ENCODE measurements at regions not wholly inside any gene's neighbourhood (a gene's known extent, or its start where the extent isn't known, plus 50 kb on each side); places are given as distances from the start of the nearest gene placed in this dataset.

DNA sequence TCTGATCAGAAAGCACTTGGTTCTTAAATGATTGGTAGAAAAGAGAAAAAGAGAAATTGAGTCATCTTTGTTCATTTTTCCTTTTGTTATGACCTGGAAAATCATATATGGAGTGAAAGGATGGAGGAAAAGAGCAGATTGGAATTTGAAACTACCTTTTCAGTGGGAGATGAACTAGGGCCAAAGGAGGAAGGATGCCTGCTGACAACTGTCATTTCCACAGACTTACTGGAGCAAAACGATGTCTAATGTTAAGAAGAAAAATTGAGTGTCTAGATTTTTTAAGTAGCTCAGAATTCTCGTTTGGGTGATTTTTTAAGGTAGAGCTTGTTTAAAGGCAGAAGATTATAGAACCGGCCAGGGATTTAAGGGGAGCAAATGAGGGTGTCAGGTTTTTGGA is 144.6 kb upstream of the KCNIP4 start:
- Histone ChIP-seq H3K27me3 (ENCODE audit: control insufficient read depth, low read length) (no peaks in the 10 kb centered on the region), H3K4me1 (ENCODE audit: control insufficient read depth, low read length) (no peaks in the 10 kb centered on the region), H3F3A (ENCODE audit: control insufficient read depth, insufficient read depth) (no peaks in the 10 kb centered on the region), H4K20me1 (ENCODE audit: control insufficient read depth, insufficient read depth, low read depth, low read length) (no peaks in the 10 kb centered on the region), H3K4me3 (ENCODE audit: low read length) (no peak overlapping the region), H3K9me3 (ENCODE audit: control insufficient read depth, insufficient read depth, low read length) (no peaks in the 10 kb centered on the region), H3K27ac (ENCODE audit: low read depth, low read length) (no peak overlapping the region), H3K36me3 (ENCODE audit: control insufficient read depth, low read length) (no peaks in the 10 kb centered on the region), H3K9me2 (replicated peaks; ENCODE audit: control insufficient read depth, low read length) (no peaks in the 10 kb centered on the region), H3K4me2 (ENCODE audit: low read length) (no peak overlapping the region), H3K79me2 (ENCODE audit: control insufficient read depth, low read length) (no peaks in the 10 kb centered on the region)
- TF ChIP-seq, protein P1, sequence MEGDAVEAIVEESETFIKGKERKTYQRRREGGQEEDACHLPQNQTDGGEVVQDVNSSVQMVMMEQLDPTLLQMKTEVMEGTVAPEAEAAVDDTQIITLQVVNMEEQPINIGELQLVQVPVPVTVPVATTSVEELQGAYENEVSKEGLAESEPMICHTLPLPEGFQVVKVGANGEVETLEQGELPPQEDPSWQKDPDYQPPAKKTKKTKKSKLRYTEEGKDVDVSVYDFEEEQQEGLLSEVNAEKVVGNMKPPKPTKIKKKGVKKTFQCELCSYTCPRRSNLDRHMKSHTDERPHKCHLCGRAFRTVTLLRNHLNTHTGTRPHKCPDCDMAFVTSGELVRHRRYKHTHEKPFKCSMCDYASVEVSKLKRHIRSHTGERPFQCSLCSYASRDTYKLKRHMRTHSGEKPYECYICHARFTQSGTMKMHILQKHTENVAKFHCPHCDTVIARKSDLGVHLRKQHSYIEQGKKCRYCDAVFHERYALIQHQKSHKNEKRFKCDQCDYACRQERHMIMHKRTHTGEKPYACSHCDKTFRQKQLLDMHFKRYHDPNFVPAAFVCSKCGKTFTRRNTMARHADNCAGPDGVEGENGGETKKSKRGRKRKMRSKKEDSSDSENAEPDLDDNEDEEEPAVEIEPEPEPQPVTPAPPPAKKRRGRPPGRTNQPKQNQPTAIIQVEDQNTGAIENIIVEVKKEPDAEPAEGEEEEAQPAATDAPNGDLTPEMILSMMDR (IDR thresholded peaks at IDR 0.05; ENCODE audit: low read depth, low read length, poor library complexity, severe bottlenecking) = no peak

DNA sequence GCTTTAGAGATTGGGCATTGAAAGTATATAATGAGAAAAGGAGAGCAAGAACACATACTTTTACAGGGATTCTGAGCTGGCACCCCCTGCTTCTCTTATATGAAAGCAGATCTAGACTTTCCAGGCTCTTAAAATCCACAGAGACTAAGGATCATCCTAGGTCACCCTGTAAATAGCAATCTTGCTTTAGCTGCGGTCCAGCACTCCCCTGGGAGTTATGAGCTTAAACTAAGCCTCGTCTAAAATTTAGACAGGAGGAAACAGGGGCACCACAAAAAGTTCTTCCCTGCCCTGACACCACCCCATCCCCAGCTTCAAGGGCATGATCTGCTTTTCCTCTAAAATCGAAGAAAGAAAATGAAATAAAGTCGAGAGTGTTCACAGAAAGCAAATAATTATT is 143.3 kb upstream of the KCNIP4 start:
- no peaks in the 10 kb centered on the region for H4K20me1 ChIP-seq (ENCODE audit: control insufficient read depth, insufficient read depth, low read depth, low read length)
- H3K27me3 ChIP-seq (ENCODE audit: control insufficient read depth, low read length) = no peaks in the 10 kb centered on the region
- no peak overlapping the region for H3K4me2 ChIP-seq (ENCODE audit: low read length)
- no peaks in the 10 kb centered on the region for H3F3A ChIP-seq (ENCODE audit: control insufficient read depth, insufficient read depth)
- H3K9me2 ChIP-seq (replicated peaks; ENCODE audit: control insufficient read depth, low read length) = no peaks in the 10 kb centered on the region
- no peak overlapping the region for H3K27ac ChIP-seq (ENCODE audit: low read depth, low read length)
- no peak for TF ChIP-seq EZH2phosphoT487 (IDR thresholded peaks at IDR 0.05; ENCODE audit: borderline replicate concordance, low read length)
- TF ChIP-seq, protein P1 (IDR thresholded peaks at IDR 0.05; ENCODE audit: low read depth, low read length, poor library complexity, severe bottlenecking) = no peak
- no peaks in the 10 kb centered on the region for H3K4me1 ChIP-seq (ENCODE audit: control insufficient read depth, low read length)
- no peaks in the 10 kb centered on the region for H3K9me3 ChIP-seq (ENCODE audit: control insufficient read depth, insufficient read depth, low read length)
- no peaks in the 10 kb centered on the region for H3K36me3 ChIP-seq (ENCODE audit: control insufficient read depth, low read length)
- no peaks in the 10 kb centered on the region for H3K79me2 ChIP-seq (ENCODE audit: control insufficient read depth, low read length)
- no peak overlapping the region for H3K4me3 ChIP-seq (ENCODE audit: low read length)

DNA sequence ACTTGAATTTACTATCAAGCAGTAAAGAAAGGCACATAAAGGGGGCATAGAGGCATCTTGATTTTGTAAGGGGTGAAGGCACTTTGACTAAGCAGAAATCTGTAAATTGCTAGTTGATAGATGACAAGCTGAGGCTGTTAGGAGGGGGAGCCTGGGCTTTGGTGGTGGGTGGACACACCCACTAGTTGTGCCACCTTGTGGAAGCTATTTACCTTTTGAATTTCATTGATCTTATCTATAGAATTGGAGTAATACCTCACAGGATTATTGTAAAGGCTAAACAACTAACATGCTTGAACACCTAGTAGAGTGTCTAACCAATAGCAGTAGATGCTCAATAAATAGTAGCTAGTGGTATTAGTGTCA is 142.8 kb upstream of the KCNIP4 start:
- H3K27ac ChIP-seq (ENCODE audit: low read depth, low read length) = no peak overlapping the region
- H3K36me3 ChIP-seq (ENCODE audit: control insufficient read depth, low read length) = no peaks in the 10 kb centered on the region
- TF ChIP-seq, protein P1 (IDR thresholded peaks at IDR 0.05; ENCODE audit: low read depth, low read length, poor library complexity, severe bottlenecking) = no peak
- no peak for TF ChIP-seq EZH2phosphoT487 (IDR thresholded peaks at IDR 0.05; ENCODE audit: borderline replicate concordance, low read length)
- no peak overlapping the region for H3K4me2 ChIP-seq (ENCODE audit: low read length)
- H3F3A ChIP-seq (ENCODE audit: control insufficient read depth, insufficient read depth) = no peaks in the 10 kb centered on the region
- no peaks in the 10 kb centered on the region for H3K4me1 ChIP-seq (ENCODE audit: control insufficient read depth, low read length)
- no peaks in the 10 kb centered on the region for H4K20me1 ChIP-seq (ENCODE audit: control insufficient read depth, insufficient read depth, low read depth, low read length)
- H3K79me2 ChIP-seq (ENCODE audit: control insufficient read depth, low read length) = no peaks in the 10 kb centered on the region
- no peaks in the 10 kb centered on the region for H3K9me3 ChIP-seq (ENCODE audit: control insufficient read depth, insufficient read depth, low read length)
- no peak overlapping the region for H3K4me3 ChIP-seq (ENCODE audit: low read length)
- H3K9me2 ChIP-seq (replicated peaks; ENCODE audit: control insufficient read depth, low read length) = no peaks in the 10 kb centered on the region
- no peaks in the 10 kb centered on the region for H3K27me3 ChIP-seq (ENCODE audit: control insufficient read depth, low read length)
